ENCODE measurements at regions not wholly inside any gene's neighbourhood (a gene's known extent, or its start where the extent isn't known, plus 50 kb on each side); places are given as distances from the start of the nearest gene placed in this dataset.
"Not testable (repeated sequence)": the region's sequence is repeated elsewhere in the genome, so short reads cannot be mapped to it uniquely, and the experiment has no call there.

DNA sequence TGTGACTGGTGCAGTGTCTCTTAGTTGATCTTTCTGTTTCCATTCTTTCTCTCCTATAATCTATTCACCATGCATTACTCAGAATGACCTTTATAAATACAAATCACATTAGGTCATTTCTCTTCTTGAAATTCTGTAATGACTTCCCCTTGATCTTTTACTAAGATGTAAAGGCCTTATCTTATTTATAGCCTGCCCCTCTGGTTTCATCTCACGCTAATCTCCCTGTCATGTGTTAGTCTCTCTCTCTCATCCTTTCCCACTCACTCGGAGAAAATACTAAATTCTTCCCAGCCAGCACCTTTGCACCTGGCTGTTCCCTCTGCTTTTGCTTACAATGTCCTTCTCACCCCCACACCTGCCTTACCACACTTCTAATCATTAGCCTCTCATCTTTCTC is 530.8 kb downstream of the ADCYAP1 start:
- no peak for DNase-seq

DNA sequence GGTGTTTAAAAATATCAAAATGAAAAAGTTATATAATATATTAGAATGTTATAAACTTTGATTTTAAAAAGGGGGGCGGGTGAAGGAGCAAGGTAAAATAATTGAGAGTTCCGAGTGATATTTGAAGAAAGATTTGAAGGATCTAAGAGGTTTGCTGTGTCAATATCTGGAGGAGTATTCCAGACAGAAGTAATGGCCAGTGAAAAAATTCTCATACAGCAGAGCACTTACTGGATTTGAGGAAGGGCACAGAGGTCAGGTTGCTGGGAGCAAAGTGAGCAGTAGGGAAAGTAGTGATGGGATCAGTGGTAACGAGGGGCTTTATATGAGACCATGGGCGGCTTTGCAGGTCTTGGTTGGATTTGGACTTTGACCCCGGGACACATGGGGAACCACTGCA is 531.5 kb downstream of the ADCYAP1 start:
- no peak for DNase-seq

DNA sequence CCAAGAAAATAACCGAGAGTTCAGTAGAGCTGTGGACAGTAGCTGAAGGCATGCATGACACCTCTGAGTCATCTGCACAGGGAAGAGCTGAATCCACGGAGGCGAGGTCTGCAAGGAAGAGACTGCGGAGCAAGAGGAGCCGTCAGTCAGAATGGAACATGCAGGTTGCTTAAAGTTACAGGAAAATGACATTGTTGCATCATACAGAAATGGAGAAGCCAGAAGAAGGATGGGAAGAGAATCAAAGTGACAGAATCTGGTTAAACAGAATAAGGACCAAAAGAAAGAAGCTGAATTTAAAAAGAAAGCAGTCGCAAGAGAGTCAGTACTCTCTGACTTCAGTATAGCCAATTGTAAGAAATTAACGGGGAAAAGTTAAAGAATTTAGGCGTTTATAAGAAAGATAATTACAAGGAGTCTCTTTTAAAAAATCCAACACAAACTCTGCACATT is 533.8 kb downstream of the ADCYAP1 start:
- no peak for DNase-seq

DNA sequence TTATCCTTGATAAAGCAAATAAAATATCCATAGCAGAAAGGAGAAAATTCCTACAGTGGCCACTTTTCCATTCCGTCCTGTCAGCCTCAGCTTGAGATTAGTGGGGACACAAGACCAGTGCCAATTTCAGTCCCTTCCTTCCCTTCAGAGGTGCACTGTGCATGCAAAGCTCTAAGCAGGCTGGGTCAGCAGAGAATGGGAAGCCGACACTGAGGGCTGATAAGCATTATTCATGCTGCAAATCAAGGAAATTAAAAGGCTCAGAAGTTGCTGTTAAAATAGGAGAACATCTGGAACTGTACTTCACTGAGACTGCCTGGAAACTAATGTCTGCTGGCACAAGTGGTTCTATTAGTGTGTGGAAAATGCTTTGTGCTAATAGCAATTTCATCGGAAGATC is 534.3 kb downstream of the ADCYAP1 start:
- DNase-seq = no peak

DNA sequence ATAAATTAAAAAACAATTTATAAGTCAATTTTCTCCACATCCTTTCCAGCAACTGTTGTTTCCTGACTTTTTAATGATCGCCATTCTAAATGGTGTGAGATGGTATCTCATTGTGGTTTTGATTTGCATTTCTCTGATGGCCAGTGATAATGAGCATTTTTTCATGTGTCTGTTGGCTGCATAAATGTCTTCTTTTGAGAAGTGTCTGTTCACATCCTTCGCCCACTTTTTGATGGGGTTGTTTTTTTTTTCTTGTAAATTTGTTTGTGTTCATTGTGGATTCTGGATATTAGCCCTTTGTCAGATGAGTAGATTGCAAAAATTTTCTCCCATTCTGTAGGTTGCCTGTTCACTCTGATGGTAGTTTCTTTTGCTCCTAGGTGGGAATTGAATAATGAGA is 539.4 kb downstream of the ADCYAP1 start:
- DNase-seq = not testable (repeated sequence)

DNA sequence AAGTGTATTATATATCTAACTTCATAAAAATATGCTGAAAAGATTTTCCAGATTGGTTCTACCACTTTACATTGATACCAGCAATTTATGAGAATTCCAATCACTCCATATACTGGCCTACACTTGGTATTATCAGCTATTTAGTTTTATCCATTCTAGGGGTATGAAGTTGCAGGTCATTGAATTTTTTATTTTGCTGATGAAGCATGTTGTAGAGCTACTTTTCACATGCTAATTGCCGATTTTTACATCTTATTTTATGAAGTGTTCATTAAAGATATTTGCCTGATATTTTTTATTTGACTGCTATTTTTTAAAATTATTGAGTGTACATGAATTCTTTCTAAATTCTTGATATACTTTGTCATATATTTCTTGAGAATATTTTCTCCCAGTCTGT is 542.1 kb downstream of the ADCYAP1 start:
- no peak for DNase-seq

DNA sequence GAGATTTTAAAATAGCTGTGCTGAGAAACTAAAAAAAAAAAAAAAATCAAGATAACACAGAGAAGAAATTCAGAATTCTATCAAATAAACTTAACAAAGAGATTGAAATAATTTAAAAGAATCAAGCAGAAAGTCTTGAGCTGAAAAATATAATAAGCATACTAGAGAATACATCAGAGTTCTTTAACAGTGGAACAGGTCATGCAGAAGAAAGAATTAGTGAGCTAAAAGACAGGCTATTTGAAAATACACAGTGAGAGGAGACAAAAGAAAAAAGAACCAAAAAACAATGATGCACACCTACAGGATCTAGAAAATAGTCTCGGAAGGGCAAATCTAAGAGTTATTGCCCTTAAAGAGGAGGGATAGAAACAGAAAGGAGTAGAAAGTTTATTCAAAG is 548.1 kb downstream of the ADCYAP1 start:
- no peak for DNase-seq

DNA sequence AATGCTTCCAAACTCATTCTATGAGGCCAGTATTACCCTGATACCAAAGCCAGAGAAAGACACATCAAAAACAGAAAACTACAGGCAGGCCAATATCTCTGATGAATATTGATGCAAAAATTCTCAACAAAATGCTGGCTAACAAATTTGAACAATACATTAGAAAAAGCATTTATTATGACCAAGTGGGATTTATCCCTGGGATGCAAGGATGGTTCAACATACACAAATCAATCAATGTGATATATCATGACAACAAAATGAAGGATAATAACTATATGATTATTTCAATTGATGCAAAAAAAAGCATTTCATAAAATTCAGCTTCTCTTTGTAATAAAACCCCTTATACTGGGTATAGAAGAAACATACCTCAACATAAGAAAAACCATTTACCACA is 550.9 kb downstream of the ADCYAP1 start:
- no peak for DNase-seq

DNA sequence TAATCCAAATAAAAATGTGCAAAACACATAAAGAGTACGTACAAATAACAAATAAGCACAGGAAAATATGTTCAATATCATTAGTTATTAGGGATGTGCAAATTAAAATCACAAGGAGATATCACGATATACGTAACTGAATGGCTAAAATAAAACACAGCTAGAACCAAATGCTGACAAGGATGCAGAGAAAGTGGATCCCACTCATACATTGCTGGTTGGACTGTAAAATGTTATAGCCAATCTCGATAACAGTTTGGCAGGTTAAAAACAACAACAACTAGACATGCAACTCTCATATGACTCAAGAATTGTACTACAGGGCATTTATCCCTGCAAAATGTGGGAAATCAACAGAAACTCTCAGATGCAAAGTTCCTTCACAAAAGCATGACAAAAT is 553.9 kb downstream of the ADCYAP1 start:
- DNase-seq = no peak

DNA sequence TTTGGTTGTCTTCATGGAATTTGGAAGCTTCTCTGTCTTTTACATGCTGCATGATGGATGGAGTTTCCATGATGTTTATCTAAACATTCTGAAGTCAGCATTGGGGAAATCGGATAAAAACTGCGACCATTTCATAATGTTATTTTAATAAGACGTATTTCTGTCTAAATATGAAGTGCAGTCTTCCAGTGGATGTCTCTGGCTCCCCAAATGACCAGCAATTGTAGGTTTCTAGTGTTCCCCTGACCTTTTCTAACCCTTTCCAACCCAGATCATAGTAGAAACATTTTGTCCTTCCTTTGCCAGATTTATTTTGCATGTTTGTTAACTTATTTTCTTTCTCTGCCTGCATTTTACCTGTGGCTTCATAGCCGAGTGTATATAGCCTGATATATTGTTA is 559.3 kb downstream of the ADCYAP1 start:
- DNase-seq = no peak

DNA sequence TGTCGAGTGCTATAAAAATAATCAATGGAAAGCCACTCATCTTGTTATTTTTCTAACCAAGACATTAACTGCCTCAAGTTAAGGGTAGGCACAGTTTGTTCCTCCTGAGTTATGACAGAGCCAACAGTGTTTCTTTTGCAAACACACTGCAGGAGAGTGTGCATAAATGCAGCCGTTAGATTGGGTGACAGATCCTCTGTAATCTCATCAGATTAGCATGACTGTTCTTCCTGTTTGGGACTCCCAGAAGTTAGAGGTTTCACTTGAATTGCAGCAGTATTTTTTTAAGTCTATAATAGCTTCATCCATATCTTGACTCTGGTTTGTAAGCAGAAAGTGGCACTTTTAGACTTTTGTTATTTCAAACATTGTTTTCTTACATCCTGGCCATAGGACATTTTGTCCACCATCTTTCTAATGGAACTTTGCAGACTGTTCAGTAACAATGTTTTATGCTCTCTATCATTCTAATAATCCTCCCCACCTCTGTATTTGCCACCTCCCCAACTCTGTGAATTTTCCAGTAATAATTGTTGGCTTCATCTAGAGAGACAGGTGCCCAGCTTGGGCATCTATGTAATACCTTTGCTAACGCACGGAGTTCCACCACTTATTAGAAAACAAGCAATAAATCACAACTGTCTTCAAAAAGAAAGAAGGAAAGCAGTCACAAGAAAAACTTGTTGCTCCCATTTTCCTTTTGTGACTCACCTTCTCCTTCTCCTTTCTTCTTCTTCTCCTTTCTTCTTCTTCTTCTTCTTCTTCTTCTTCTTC is 560.0 kb downstream of the ADCYAP1 start:
- DNase-seq = no peak

DNA sequence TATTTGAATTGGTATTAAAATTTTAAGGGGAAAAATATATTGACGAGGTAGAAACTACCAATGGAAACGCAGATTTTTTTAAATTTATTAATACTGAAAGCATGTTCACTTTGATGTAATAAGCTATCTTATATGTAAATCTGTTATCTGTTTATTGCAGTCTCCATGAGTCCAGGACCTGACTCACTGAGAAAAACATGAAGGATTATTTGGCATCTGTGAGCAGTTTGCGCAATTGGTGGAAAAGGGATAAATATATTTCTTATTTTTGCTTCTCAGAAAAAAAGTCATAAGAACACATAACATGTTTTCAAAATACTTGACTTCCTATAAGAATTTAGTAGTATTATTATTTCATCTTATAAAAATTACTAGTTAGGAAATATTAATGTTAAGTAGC is 561.4 kb downstream of the ADCYAP1 start:
- no peak for DNase-seq

DNA sequence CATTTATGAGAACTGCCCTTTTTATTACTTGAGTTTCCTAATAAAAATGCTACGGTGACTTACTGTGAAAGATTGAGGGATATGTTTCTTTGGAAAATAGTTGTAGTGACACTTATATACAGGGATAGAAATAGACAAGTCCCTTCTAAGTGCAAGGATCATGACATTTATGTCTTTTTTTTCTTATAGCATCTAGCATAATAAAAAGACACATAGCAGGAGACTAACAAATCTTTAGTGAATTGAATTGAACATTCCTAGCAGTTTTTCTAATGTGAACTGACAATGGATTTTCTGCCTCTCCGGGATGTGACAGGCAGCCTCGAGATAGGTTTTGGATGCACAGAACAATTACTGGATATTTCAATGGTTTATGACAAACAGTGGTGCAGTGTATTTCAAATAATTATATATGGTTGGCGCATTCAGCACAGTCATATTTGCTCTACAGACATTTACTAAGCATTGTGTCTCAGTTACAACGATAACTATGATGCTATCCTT is 562.8 kb downstream of the ADCYAP1 start:
- DNase-seq = no peak

DNA sequence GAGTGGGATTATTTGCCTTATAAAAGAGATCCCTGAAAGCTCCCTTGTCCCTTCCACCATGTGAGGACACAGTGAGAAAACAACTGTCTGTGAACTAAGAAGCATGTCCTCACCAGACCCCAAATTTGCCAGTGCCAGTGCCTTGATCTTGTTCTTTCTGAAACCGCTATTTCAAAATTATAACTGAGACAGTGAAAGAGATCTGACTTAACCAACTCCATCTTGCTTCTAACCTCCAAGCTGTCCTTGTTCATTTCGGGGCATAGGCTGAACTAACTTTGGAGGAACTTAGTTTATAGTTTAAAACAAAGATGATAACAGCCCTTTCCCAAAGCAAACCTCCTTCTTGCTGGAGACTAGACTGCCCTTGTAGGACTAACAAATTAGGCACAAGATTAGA is 563.9 kb downstream of the ADCYAP1 start:
- no peak for DNase-seq

DNA sequence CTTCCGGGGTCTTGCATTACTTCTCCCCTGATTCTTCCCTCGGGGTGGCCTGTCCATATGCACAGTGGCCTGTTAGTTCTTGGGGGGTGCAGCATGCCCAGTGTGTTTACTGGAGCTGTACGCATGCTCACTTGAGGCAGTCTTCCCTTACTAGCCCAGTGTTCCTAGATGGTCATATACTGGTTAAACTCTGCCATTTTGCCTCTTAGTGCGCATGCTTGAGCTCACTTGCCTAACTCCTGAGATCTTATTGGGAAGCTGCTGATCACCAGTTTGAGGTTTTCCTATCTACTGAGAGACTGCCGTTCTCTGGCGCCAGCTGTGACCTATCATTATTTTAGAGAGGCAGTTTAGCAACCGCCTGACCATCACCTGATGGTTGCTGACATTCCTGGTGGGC is 571.2 kb downstream of the ADCYAP1 start:
- DNase-seq = no peak

DNA sequence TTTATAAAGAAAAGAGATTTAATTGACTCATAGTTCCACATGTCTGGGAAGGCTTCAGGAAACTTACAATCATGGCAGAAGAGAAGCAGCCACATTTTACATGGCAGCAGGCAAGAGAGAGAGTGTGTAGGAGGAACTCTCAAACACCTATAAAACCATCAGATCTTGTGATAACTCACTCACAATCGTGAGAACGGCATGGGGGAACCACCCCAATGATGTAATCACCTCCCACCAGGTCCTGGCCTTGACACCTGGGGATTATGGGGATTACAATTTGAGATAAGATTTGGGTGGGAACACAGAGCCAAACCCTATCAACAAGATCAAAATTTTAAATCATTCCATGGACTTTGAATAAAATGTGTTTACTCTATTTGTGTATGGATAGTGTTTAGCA is 575.6 kb downstream of the ADCYAP1 start:
- no peak for DNase-seq

DNA sequence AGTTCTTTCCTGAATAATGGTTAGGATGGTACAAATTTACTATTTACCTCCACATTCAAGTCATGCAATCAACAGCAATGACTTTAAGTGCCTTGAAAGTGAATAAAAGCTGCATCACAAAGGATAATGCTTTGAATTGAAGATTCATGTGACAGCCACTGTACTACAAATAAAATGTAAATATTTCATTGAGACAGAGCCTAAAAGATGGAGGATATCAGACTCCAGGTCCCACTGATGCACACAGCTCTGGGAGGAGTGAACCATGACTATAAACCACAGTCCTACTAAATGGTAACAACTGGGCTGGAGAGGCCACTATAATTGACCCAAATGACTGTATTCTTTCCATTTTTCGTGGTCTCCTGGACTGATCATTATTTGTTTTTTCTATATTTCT is 576.9 kb downstream of the ADCYAP1 start:
- no peak for DNase-seq

DNA sequence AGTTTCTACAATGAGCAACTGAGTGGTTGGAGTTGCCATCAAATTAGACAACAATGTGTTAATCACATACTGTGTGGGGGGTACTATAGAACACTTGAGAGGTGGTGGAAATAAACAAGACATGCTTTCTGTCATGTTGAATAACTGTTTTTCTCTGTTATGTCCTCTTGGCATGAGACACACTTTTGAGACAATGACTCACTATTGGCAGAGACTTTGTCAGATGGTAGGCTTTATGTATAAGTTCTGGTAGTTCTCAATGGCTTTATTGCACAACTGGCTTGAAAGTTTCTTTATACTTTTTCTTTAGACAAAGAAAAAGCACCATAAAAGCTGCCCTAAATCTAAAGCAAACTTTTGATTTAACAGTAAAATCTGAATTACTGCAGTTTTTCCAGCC is 578.7 kb downstream of the ADCYAP1 start:
- DNase-seq = no peak

DNA sequence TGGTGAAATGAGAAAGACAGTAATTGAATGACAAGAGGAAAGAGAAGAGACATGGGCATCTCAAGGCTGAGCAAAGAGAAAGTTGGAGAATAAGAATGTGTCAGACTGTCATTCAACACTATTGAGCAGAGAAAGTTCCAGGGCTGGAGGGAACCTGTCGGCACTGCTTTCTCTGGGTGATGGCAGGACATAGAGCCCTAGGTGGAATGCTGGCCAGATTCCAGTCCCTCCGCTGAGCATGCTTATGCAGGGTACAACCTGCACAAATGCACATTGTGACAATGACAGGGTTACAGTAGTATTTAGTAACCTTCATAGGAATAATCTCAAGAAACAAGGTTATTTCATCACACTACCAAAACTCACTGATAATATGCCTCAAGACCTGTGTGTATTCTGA is 582.8 kb downstream of the ADCYAP1 start:
- DNase-seq = no peak

DNA sequence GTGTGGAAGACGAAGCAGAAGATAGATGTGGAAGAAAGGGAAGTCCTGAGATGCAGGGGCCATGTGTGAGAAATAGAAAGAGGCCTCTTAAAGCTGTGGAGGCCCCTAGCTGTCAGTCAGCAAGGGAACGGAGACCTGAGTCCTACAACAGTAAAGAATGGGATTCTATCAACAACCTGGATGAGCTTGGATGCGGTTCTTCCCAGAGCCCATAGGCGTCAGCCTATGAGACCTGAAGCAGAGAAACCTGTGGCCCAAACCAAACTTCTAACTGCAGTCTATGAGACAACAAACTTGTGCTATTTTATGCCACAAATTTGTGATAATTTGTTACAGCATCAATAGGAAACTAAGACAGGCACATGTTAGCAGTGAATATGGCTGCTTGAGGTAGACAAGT is 583.7 kb downstream of the ADCYAP1 start:
- DNase-seq = no peak

DNA sequence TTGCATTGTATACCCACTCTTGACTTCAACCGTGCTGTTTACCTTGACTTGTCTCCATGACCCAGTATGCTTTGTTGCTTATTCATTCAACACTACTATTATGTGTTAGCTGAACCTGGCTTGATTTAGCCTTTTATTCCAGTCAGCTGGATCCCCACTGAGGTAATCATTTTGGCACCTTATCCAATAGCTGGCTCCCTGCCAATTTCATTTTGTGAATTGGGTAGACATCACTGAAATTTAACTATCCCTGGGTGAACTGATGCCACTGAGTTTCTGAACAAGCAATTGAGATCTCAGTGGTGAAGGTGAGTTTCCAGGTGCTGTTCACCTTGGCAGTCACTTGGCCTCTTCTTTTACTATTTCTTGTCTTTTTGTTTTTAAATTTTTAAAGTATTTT is 584.3 kb downstream of the ADCYAP1 start:
- DNase-seq = no peak

DNA sequence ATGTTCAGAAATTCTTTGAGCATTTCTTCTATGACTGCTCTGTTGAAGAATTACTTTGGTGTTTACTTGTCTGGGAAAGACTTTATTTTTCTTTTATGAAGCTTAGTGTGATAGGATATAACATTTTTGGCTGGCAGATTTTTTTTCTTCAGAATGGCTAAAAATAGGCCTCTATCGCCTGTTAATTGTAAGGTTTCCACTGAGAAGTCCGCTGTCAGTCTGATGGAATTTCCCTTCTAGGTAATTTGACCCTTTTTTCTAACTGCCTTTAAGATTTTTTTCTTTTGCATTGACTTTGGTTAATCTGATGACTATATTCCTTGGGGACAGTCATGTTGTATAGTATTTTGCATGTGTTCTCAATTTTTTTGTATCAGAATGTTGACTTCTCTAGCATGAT is 590.7 kb downstream of the ADCYAP1 start:
- DNase-seq = no peak

DNA sequence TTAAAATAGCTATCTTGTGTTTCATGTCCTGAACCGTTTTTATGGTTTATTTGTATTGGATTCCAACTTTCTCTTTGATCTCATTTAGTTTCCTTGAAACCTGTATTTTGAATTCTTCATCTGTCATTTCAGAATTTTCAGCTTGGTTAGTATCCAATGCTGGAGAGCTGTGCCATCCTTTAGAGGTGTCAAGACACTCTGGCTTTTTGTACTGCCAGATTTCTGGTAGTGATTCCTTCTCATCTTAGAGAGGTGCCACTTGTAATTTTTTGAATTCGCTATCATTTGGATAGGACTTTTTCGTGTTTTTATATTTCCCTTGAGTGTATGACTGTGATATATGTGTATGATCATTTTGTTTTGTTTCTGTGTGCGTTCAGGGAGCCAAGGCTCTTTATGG is 591.4 kb downstream of the ADCYAP1 start:
- no peak for DNase-seq

DNA sequence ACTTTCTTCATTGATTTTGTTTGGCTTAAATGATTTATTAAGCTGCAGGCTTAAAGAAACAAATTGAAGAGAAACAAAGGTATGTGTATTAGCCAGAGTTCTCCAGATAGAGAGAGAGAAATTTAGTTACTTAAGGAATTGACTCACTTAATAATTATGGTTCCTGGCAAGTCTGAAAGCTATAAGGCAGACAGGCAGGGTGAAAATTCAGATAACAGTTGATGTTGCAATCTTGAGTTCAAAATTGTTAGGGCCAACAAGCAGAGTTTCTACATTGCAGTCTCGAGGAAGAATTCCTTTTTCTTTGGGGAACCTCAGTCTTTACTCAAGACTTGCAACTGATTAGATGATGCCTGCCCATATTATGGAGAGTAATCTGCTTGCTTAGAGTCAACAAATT is 593.5 kb downstream of the ADCYAP1 start:
- no peak for DNase-seq

DNA sequence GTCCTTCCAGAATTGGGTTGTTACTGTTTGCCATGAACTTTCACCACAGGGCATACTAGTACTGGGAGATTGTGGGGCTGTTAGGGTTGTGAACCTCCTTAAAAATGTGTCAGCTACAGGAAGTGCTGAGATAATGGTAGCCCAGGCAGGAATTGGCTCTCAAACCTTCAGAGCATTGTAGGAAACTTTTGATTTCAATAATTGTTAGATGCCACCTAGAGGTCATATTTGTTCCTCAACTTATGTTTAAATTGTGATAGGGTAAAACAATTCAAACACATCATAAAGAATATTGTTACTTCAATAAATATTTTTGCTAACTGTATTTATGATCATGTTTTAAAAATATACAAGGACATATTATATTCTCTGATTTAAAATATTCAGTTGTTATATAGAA is 594.6 kb downstream of the ADCYAP1 start:
- DNase-seq = no peak

Data from activated T-cell treated with anti-CD3 and anti-CD28 coated beads for 4 hours (primary cell).